DMS 273 (cell line): ENCODE measurements at regions not wholly inside any gene's neighbourhood (a gene's known extent, or its start where the extent isn't known, plus 50 kb on each side); places are given as distances from the start of the nearest gene placed in this dataset.

Experiments
- DNase-seq: peaks from one replicate; lab custom pipeline; 2025; ENCODE audit not compliant: unreplicated experiment; lab: John Stamatoyannopoulos, UW

- DNase-seq: no peak
These were observed 122.3 kb upstream of the STT3B start for GRCh38 chr3:31410411-31410810.

GRCh38 chr3:31412832-31413231 is 119.9 kb upstream of the STT3B start:
- no peak for DNase-seq

DNA sequence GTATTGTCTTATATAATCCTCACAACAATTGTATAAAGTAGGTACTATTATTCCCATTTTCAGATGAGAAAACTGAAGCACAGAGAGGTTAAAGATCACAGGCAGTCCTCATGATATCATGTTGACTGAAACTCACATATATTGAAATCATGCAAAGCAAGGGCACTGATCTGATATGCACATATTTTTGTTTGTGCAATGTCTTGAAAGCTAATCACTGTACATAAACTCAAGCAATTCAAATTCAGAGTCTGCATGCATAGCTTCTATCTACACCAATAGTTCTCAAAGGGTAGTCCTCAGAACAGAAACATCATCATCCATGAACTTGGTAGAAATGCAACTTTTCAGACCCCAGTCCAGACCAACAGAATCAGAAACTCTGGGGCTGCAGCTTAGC is 119.2 kb upstream of the STT3B start:
- no peak for DNase-seq

- no peak for DNase-seq
These were observed 115.7 kb upstream of the STT3B start for GRCh38 chr3:31416980-31417379.

GRCh38 chr3:31417486-31417885 is 115.2 kb upstream of the STT3B start:
- no peak for DNase-seq

DNA sequence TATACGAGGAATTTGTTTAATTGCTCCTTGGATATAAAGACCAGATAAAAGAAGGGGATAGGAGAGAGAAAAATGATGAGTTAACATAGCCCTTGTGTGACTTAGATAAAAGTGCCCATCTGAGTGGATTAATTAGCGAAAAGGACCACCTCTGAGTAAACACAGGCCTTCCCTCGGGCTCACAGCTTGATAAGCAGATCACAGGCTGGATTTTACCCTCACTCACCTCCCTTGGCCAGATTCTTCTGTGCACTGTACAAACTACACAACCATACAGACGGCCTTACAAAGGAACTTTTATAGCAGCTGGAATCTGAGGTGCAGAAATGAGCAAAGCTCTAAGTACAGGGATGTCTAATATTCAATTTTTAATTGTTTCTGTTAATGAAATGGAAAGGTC is 112.4 kb upstream of the STT3B start:
- no peak for DNase-seq

DNA sequence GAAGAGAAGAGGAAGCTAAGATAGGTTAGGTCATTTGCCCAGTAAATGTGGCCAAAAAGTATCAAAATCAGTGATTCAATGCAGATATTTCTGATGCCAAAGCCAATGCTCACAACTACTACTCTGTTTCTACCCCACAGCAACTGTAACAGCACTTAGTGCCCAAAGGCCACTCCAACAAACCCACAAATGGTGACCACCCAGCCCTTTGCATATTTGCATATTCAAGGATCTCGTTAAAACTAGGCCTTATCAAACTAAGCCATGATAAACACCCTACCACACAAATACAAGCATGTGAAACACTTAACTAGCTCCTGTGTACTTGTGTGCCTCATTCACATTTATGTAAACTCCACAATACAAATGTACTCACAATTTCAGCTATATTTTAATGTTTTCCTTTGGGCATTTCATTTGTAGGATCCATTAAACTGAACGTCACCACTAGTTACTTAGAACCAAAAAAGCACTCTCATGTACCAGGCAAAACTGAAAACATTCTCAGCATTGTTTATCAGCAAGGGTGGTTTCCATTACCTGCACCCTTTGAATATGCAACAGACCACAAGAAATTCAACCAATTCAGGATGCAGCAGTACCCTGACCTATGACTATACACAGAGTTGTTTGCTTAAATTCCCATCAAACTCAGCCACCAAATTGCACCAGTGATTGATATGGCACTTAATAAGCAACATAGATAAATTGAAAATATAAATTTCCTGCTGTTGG is 111.2 kb upstream of the STT3B start:
- no peak for DNase-seq

DNA sequence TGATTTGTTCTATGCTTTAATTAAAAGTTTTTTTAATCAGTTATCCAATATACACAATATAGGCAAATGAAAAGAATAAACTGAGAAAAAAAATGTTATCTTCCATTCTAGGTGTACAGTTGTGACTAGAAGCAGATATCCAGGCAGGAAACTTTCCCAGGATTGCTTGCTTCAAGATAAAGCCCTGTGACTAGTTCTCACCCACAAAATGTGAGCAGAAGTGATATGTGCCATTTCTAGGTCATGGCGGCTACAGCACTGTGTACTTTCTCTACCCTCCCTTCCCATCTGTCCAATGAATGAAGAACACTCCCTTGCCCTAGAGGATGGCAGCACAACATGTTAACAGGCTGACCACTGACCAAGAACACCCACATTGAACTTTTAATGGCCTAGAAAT is 110.5 kb upstream of the STT3B start:
- DNase-seq: no peak

DNA sequence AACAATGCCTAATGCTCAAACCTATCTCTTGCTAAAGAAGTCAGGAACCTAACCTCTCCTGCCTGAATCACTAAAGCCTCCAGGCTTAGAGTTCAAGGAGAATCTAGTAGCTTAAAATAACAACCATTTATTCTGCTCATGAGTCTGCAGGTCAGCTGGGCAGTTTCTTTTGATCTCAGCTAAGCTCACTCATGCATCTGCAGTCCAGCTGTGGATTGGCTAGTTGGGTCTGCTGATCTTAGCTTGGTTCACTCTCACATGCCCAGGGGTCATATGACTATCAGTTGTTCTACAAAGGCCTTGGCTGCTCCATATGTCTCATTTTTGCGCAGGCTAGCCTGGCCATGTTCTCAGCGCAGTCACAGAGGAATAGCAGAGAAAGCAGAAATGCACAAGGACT is 109.2 kb upstream of the STT3B start:
- DNase-seq: no peak

- DNase-seq: no peak
These were observed 107.3 kb upstream of the STT3B start for GRCh38 chr3:31425401-31425800.

- no peak for DNase-seq
These were observed 105.1 kb upstream of the STT3B start for GRCh38 chr3:31427623-31428022.

GRCh38 chr3:31431321-31431720 is 101.4 kb upstream of the STT3B start:
- DNase-seq: no peak

GRCh38 chr3:31432897-31433678 is 99.6 kb upstream of the STT3B start:
- DNase-seq: no peak

- DNase-seq: no peak
These were observed 99.1 kb upstream of the STT3B start for GRCh38 chr3:31433679-31433992.

DNA sequence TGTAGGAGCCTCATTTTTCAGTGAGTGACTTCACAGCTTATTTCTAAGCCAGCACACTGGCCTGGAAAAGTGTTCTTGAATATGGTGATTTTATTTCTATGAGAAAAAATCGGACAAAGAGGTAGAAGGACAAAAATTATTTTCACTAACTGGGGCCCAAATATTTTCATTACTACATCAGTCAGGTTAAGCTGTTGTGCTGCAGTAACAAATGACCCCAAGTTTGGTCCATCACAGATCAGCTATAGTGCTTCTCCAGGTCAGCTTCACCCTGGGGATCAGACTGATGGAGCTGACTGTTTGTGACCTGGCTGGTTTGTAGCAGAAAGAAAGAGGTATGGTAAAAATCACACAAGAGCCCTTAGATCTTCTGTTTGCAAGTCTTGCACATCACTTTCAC is 97.9 kb upstream of the STT3B start:
- DNase-seq: no peak

GRCh38 chr3:31436830-31437229 is 95.9 kb upstream of the STT3B start:
- DNase-seq: no peak

GRCh38 chr3:31438742-31439141 is 94.0 kb upstream of the STT3B start:
- no peak for DNase-seq

- DNase-seq: no peak
These were observed 92.6 kb upstream of the STT3B start for GRCh38 chr3:31439890-31440750.

DNA sequence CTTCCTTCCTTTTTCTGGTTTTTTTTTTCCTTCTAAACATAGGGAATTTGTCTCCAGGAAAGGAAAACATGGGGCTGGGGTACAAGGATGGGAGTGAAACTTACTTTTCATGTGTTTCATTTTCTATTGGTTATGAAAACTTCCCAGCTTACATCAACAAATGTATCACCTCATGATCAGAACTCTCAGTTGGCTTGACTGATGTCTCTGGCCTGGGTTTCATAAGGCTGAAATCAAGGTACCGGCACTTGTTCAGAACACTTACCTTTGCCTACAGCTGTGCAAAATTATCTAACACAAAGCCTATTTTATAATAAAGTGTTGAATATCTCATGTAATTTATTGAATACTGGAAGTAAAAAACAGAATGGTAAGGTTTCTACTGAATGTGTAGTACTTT is 91.8 kb upstream of the STT3B start:
- DNase-seq: no peak

- no peak for DNase-seq
These were observed 90.0 kb upstream of the STT3B start for GRCh38 chr3:31442755-31443154.

- no peak for DNase-seq
These were observed 88.2 kb upstream of the STT3B start for GRCh38 chr3:31444220-31445142.
